ENCODE measurements at regions not wholly inside any gene's neighbourhood (a gene's known extent, or its start where the extent isn't known, plus 50 kb on each side); places are given as distances from the start of the nearest gene placed in this dataset.

DNA sequence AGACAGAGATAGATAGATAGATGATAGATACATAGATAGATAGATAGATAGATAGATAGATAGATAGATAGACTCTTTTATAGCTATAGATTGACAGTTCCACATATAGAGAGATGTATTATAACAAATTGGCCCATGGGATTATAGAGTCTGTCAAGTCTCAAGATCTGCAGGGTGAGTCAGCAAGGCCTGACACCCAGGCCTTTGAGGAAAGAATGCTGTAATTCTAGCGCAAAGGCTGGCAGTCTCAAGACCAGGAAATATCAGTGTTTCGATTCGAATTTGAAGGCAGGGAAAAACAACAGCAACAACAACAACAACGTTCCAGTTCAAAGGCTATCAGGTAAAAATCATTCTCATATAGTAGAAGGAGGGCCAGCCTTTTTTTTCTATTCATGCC is 339.2 kb upstream of the CDH9 start:
- Histone ChIP-seq H3K4me1 (ENCODE audit: insufficient read depth) (no peaks in the 10 kb centered on the region), H3K36me3 (no peaks in the 10 kb centered on the region), H3K27me3 (no peaks in the 10 kb centered on the region), H3K4me3 (no peak overlapping the region), H3K9me3 (no peaks in the 10 kb centered on the region), H3K27ac (no peak overlapping the region)
- WGBS, 3 donors = 75 to 85% (median 83%) methylated on average over 4 of the region's 4 CpGs
- DNase-seq = no peak
- TF ChIP-seq EP300 (IDR thresholded peaks at IDR 0.05) (no peak), POLR2A (IDR thresholded peaks at IDR 0.05) (no peak)
- TF ChIP-seq, protein P1, sequence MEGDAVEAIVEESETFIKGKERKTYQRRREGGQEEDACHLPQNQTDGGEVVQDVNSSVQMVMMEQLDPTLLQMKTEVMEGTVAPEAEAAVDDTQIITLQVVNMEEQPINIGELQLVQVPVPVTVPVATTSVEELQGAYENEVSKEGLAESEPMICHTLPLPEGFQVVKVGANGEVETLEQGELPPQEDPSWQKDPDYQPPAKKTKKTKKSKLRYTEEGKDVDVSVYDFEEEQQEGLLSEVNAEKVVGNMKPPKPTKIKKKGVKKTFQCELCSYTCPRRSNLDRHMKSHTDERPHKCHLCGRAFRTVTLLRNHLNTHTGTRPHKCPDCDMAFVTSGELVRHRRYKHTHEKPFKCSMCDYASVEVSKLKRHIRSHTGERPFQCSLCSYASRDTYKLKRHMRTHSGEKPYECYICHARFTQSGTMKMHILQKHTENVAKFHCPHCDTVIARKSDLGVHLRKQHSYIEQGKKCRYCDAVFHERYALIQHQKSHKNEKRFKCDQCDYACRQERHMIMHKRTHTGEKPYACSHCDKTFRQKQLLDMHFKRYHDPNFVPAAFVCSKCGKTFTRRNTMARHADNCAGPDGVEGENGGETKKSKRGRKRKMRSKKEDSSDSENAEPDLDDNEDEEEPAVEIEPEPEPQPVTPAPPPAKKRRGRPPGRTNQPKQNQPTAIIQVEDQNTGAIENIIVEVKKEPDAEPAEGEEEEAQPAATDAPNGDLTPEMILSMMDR (IDR thresholded peaks at IDR 0.05) = no peak
- intact Hi-C loops (cut with DNase I) = no loop called here

DNA sequence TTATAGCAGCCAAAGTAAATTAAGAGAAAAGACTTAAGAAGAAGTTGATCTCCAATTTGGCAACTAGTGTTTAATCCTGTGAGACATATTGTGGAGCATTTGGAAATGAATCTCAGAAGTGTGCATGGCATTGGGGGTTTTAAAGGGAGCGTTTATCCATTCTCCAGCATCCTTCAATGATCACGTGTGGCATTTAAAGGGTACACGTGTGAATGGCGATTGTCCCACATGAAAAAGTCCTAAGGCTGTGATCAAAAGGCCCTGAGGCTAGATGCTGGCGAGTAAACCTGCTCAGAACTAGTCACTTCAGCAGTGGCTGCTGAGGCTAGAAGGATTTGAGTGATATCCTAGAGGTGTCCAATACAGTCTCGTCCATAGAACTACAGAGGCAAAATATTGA is 315.6 kb upstream of the CDH9 start:
- no peaks in the 10 kb centered on the region for H3K9me3 ChIP-seq
- H3K27ac ChIP-seq = no peak overlapping the region
- no peak overlapping the region for H3K4me3 ChIP-seq
- DNase-seq = no peak
- H3K4me1 ChIP-seq (ENCODE audit: insufficient read depth) = no peaks in the 10 kb centered on the region
- WGBS, 3 donors = 77 to 87% (median 84%) methylated on average over 6 of the region's 6 CpGs
- intact Hi-C loops (cut with DNase I) = no loop called here
- H3K27me3 ChIP-seq = no peaks in the 10 kb centered on the region
- TF ChIP-seq EP300 (IDR thresholded peaks at IDR 0.05) (no peak), POLR2A (IDR thresholded peaks at IDR 0.05) (no peak)
- TF ChIP-seq, protein P1 (IDR thresholded peaks at IDR 0.05) = no peak
- H3K36me3 ChIP-seq = no peaks in the 10 kb centered on the region

DNA sequence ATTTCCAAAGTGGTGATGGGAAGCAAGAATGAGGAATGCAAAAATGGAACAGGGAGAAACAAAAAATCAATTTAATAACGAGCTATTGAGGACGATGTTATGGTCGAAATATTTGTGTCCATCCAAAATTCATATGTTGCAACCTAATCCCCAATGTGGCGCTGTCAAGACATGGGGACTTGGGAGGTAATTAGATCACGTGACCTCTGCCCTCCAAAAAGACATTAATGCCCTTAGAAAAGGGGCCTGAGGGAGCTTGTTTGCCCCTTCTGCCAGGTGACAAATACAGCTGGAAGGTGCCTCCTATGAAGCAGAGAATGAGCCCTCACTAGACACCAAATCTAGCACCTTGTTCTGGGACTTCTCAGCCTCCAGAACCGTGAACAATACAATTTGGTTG is 315.2 kb upstream of the CDH9 start:
- Histone ChIP-seq H3K4me1 (ENCODE audit: insufficient read depth) (no peaks in the 10 kb centered on the region), H3K27me3 (no peaks in the 10 kb centered on the region), H3K4me3 (no peak overlapping the region), H3K9me3 (no peaks in the 10 kb centered on the region), H3K36me3 (no peaks in the 10 kb centered on the region), H3K27ac (no peak overlapping the region)
- no peak for DNase-seq
- no peak for TF ChIP-seq EP300 (IDR thresholded peaks at IDR 0.05)
- no peak for TF ChIP-seq POLR2A (IDR thresholded peaks at IDR 0.05)
- TF ChIP-seq, protein P1 (IDR thresholded peaks at IDR 0.05) = no peak
- intact Hi-C loops (cut with DNase I) = no loop called here
- WGBS, 3 donors = 85 to 87% (median 87%) methylated on average over 6 of the region's 6 CpGs

DNA sequence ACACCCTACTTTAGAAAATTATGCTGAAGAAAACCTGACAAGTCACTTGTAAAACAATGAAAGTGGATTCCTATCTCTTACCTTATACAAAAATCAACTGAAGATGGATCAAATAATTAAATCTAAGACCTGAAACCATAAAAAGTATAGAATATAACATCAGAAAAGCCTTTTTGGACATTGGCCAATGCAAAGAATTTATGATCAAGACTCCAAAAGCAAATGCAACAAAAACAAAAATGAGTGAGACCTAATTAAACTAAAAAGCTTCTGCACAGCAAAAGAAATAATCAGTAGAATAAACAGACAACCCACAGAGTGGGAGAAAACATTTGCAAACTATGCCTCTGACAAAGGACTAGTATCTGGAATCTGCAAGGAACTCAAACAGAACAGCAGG is 303.0 kb upstream of the CDH9 start:
- DNase-seq = no peak
- intact Hi-C loops (cut with DNase I) = no loop called here
- no peaks in the 10 kb centered on the region for H3K9me3 ChIP-seq
- H3K4me1 ChIP-seq (ENCODE audit: insufficient read depth) = no peaks in the 10 kb centered on the region
- no peak for TF ChIP-seq EP300 (IDR thresholded peaks at IDR 0.05)
- TF ChIP-seq, protein P1 (IDR thresholded peaks at IDR 0.05) = no peak
- TF ChIP-seq POLR2A (IDR thresholded peaks at IDR 0.05) = no peak
- H3K36me3 ChIP-seq = no peaks in the 10 kb centered on the region
- no peak overlapping the region for H3K4me3 ChIP-seq
- no peaks in the 10 kb centered on the region for H3K27me3 ChIP-seq
- H3K27ac ChIP-seq = no peak overlapping the region

DNA sequence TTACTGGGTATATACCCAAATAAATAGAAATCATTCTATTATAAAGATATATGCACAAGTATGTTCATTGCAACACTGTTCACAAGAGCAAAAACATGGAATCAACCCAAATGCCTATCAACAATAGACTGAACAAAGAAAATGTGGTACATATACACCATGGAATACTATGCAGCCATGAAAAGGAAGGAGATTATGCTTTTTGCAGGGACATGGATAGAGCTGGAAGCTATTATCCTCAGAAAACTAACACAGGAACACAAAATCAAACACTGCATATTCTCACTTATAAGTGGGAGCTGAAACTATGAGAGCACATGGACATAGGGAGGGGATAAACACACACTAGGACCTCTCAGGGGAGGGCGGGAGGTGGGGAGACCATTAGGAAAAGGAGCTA is 298.4 kb upstream of the CDH9 start:
- Histone ChIP-seq H3K4me3 (no peak overlapping the region), H3K27ac (no peak overlapping the region), H3K4me1 (ENCODE audit: insufficient read depth) (no peaks in the 10 kb centered on the region), H3K9me3 (no peaks in the 10 kb centered on the region), H3K36me3 (no peaks in the 10 kb centered on the region), H3K27me3 (no peaks in the 10 kb centered on the region)
- TF ChIP-seq, protein P1 (IDR thresholded peaks at IDR 0.05) = no peak
- no peak for TF ChIP-seq POLR2A (IDR thresholded peaks at IDR 0.05)
- no peak for TF ChIP-seq EP300 (IDR thresholded peaks at IDR 0.05)
- DNase-seq = no peak
- intact Hi-C loops (cut with DNase I) = no loop called here
- WGBS, 3 donors = 41 to 92% (median 79%) methylated on average over 1 of the region's 1 CpG

All from ovary (tissue), 7 donors.